Liver (tissue), 8 donors: ENCODE measurements at regions not wholly inside any gene's neighbourhood (a gene's known extent, or its start where the extent isn't known, plus 50 kb on each side); places are given as distances from the start of the nearest gene placed in this dataset.

ENCODE experiments used
- DNase-seq: peaks from one replicate; pipeline ENCODE4 v3.0.0-alpha.2; 2017; ENCODE audit warnings: low spot score
- H3K27ac ChIP-seq, 2 donors: one replicate each; pipeline ENCODE4 v1.7.0; 2013; ENCODE audit warnings: inconsistent platforms in 2 of 2, low read length in 2 of 2, control low read depth in 1 of 2, low read depth in 1 of 2, mild to moderate bottlenecking in 1 of 2
- H3K27me3 ChIP-seq, 4 donors: one replicate each; pipeline versions ENCODE4 v1.6.1 to v1.7.0; 2013; ENCODE audit warnings: low read length in 3 of 4, inconsistent platforms in 1 of 4, mild to moderate bottlenecking in 1 of 4, moderate library complexity in 1 of 4; ENCODE audit not compliant: control insufficient read depth in 4 of 4, insufficient read depth in 4 of 4
- H3K36me3 ChIP-seq, 4 donors: one replicate each; pipeline versions ENCODE4 v1.6.1 to v1.7.0; 2013; ENCODE audit warnings: low read length in 3 of 4, mild to moderate bottlenecking in 3 of 4, low read depth in 1 of 4, moderate library complexity in 1 of 4; ENCODE audit not compliant: control insufficient read depth in 4 of 4, insufficient read depth in 3 of 4
- H3K4me1 ChIP-seq, 4 donors: one replicate each; pipeline versions ENCODE4 v1.6.1 to v1.7.0; 2013; ENCODE audit warnings: low read length in 3 of 4, mild to moderate bottlenecking in 3 of 4, moderate library complexity in 1 of 4; ENCODE audit not compliant: control insufficient read depth in 4 of 4, insufficient read depth in 4 of 4
- H3K4me3 ChIP-seq, 3 donors: one replicate each; pipeline versions ENCODE4 v1.6.1 to v1.7.0; 2013; ENCODE audit warnings: low read length in 3 of 3, control low read depth in 1 of 3, low read depth in 1 of 3, mild to moderate bottlenecking in 1 of 3
- H3K9ac ChIP-seq, 2 donors: one replicate each; pipeline ENCODE4 v1.7.0; 2013; ENCODE audit warnings: low read length in 2 of 2, mild to moderate bottlenecking in 2 of 2, moderate library complexity in 2 of 2, control low read depth in 1 of 2, low read depth in 1 of 2
- H3K9me3 ChIP-seq, 4 donors: one replicate each; pipeline versions ENCODE4 v1.6.1 to v1.7.0; 2013; ENCODE audit warnings: low read length in 3 of 4; ENCODE audit not compliant: control insufficient read depth in 4 of 4
- ATF3 ChIP-seq: IDR thresholded peaks from 2 replicates; pipeline ENCODE4 v1.6.1; 2016; ENCODE audit warnings: antibody characterized with exemption
- CTCF ChIP-seq: fragments of 150-350 bp; IDR thresholded peaks from 2 replicates; pipeline ENCODE4 v1.5.1; 2017; ENCODE audit warnings: improper control_type of control experiment, low read depth, low read length; ENCODE audit not compliant: missing input control
- EGR1 ChIP-seq, 2 donors: IDR thresholded peaks; 2 replicates each; pipeline ENCODE4 v1.6.1; 2016 to 2018; ENCODE audit warnings: antibody characterized with exemption in 2 of 2, low read depth in 2 of 2
- FOXA1 ChIP-seq: IDR thresholded peaks from 2 replicates; pipeline ENCODE4 v1.6.1; 2016; ENCODE audit warnings: antibody characterized with exemption
- FOXA2 ChIP-seq: IDR thresholded peaks from 2 replicates; pipeline ENCODE4 v1.6.1; 2016; ENCODE audit warnings: antibody characterized with exemption
- GABPA ChIP-seq, 2 donors: IDR thresholded peaks in 1 of 2; conservative IDR thresholded peaks in 1 of 2; 2 replicates each; pipeline ENCODE4 v1.6.1; 2016; ENCODE audit warnings: antibody characterized with exemption in 2 of 2, mild to moderate bottlenecking in 1 of 2, moderate library complexity in 1 of 2
- HNF4A ChIP-seq, 2 donors: conservative IDR thresholded peaks; 2 replicates each; pipeline ENCODE4 v1.6.1; 2016; ENCODE audit warnings: antibody characterized with exemption in 2 of 2, mild to moderate bottlenecking in 2 of 2
- HNF4G ChIP-seq: IDR thresholded peaks from 2 replicates; pipeline ENCODE4 v1.6.1; 2016; ENCODE audit warnings: antibody characterized with exemption
- JUND ChIP-seq, 2 donors: IDR thresholded peaks; 2 replicates each; pipeline ENCODE4 v1.6.1; 2016; ENCODE audit warnings: antibody characterized with exemption in 2 of 2
- MAX ChIP-seq: IDR thresholded peaks from 2 replicates; pipeline ENCODE4 v1.6.1; 2016; ENCODE audit warnings: antibody characterized with exemption
- NR2F2 ChIP-seq: IDR thresholded peaks from 2 replicates; pipeline ENCODE4 v1.6.1; 2016; ENCODE audit warnings: antibody characterized with exemption
- REST ChIP-seq: IDR thresholded peaks from 2 replicates; pipeline ENCODE4 v1.6.1; 2016; ENCODE audit warnings: antibody characterized with exemption, mild to moderate bottlenecking
- RXRA ChIP-seq, 2 donors: IDR thresholded peaks; 2 replicates each; pipeline ENCODE4 v1.6.1; 2017 to 2018; ENCODE audit warnings: antibody characterized with exemption in 2 of 2, mild to moderate bottlenecking in 1 of 2
- SP1 ChIP-seq: IDR thresholded peaks from 2 replicates; pipeline ENCODE4 v1.6.1; 2018; ENCODE audit warnings: antibody characterized with exemption, mild to moderate bottlenecking
- TAF1 ChIP-seq: conservative IDR thresholded peaks from 2 replicates; pipeline ENCODE4 v1.6.1; 2016; ENCODE audit warnings: antibody characterized with exemption, mild to moderate bottlenecking
- YY1 ChIP-seq: IDR thresholded peaks from 2 replicates; pipeline ENCODE4 v1.6.1; 2016; ENCODE audit warnings: antibody characterized with exemption, mild to moderate bottlenecking
- ZBTB33 ChIP-seq: IDR thresholded peaks from 2 replicates; pipeline ENCODE4 v1.6.1; 2016; ENCODE audit warnings: antibody characterized with exemption
- WGBS: extraction: QIAGEN DNeasy Blood & Tissue Kit; methylation state at CpG from one replicate; pipeline ENCODE4 v1.1.7; 2013; 5-methylcytosine and 5-hydroxymethylcytosine counted together
- donor health status: healthy.
- donor health status: healthy.
- donor health status: healthy.
- donor health status: healthy.
- donor health status: healthy.

- H3K27me3 ChIP-seq = peaks cover 0 to 4% (median under 1%) of the 10 kb centered on the region in 4 donors
- no peak for TF ChIP-seq GABPA (IDR thresholded peaks at IDR 0.05 in 1 of 2, conservative IDR thresholded peaks at IDR 0.05 in 1 of 2)
- no peak for TF ChIP-seq RXRA (IDR thresholded peaks at IDR 0.05)
- TF ChIP-seq EGR1 (IDR thresholded peaks at IDR 0.05; ENCODE audit: low read depth in 2 of 2) = no peak
- TF ChIP-seq FOXA2 = no peak
- TF ChIP-seq HNF4A (conservative IDR thresholded peaks at IDR 0.05) = no peak
- no peak for TF ChIP-seq TAF1
- no peak for TF ChIP-seq JUND (IDR thresholded peaks at IDR 0.05)
- TF ChIP-seq MAX = no peak
- TF ChIP-seq ZBTB33 = no peak
- TF ChIP-seq CTCF = no peak
- no peak for TF ChIP-seq NR2F2
- TF ChIP-seq FOXA1 = no peak
- WGBS = 85% methylated on average over 9 of the region's 9 CpGs
- DNase-seq = no peak
- no peak overlapping the region for H3K4me3 ChIP-seq
- H3K27ac ChIP-seq = no peak overlapping the region
- no peaks in the 10 kb centered on the region for H3K36me3 ChIP-seq
- no peak overlapping the region for H3K9ac ChIP-seq
- H3K9me3 ChIP-seq = peaks cover 0 to 2% (median 0%) of the 10 kb centered on the region in 4 donors
- H3K4me1 ChIP-seq = no peaks in the 10 kb centered on the region
Measured at GRCh38 chr5:77928776-77929300, 152.7 kb upstream of the TBCA start.

GRCh38 chr5:77926337-77926736 is 150.2 kb upstream of the TBCA start:
- H3K9ac ChIP-seq = no peak overlapping the region
- peaks cover 0 to 4% (median under 1%) of the 10 kb centered on the region in 4 donors for H3K27me3 ChIP-seq
- WGBS = 80% methylated on average over 1 of the region's 1 CpG
- no peak for TF ChIP-seq RXRA (IDR thresholded peaks at IDR 0.05)
- H3K4me1 ChIP-seq = no peaks in the 10 kb centered on the region
- peaks cover 0 to 2% (median 0%) of the 10 kb centered on the region in 4 donors for H3K9me3 ChIP-seq
- no peaks in the 10 kb centered on the region for H3K36me3 ChIP-seq
- H3K27ac ChIP-seq = no peak overlapping the region
- DNase-seq = no peak
- no peak overlapping the region for H3K4me3 ChIP-seq

- no peak for DNase-seq
- no peak overlapping the region for H3K4me3 ChIP-seq
- no peaks in the 10 kb centered on the region for H3K36me3 ChIP-seq
- peaks cover 0 to 2% (median 0%) of the 10 kb centered on the region in 4 donors for H3K9me3 ChIP-seq
- peaks cover 0 to 4% (median under 1%) of the 10 kb centered on the region in 4 donors for H3K27me3 ChIP-seq
- no peak overlapping the region for H3K27ac ChIP-seq
- H3K9ac ChIP-seq = no peak overlapping the region
- H3K4me1 ChIP-seq = no peaks in the 10 kb centered on the region
- WGBS = 94% methylated on average over 3 of the region's 3 CpGs
- no peak for TF ChIP-seq SP1
- no peak for TF ChIP-seq YY1
- TF ChIP-seq GABPA (IDR thresholded peaks at IDR 0.05 in 1 of 2, conservative IDR thresholded peaks at IDR 0.05 in 1 of 2) = no peak
- no peak for TF ChIP-seq ATF3
- TF ChIP-seq HNF4G = no peak
- TF ChIP-seq NR2F2 = no peak
- TF ChIP-seq EGR1 (IDR thresholded peaks at IDR 0.05; ENCODE audit: low read depth in 2 of 2) = no peak
- no peak for TF ChIP-seq REST
- TF ChIP-seq ZBTB33 = no peak
- TF ChIP-seq HNF4A (conservative IDR thresholded peaks at IDR 0.05) = no peak
- no peak for TF ChIP-seq RXRA (IDR thresholded peaks at IDR 0.05)
- TF ChIP-seq FOXA2 = no peak
- TF ChIP-seq TAF1 = no peak
Measured at GRCh38 chr5:77925503-77925902, 149.4 kb upstream of the TBCA start.
